ENCODE measurements at regions not wholly inside any gene's neighbourhood (a gene's known extent, or its start where the extent isn't known, plus 50 kb on each side); places are given as distances from the start of the nearest gene placed in this dataset.
"Not testable (repeated sequence)": the region's sequence is repeated elsewhere in the genome, so short reads cannot be mapped to it uniquely, and the experiment has no call there.

- no peak for DNase-seq
Observed at GRCh38 chr16:48054881-48055601, 100.8 kb downstream of the ABCC12 start.

GRCh38 chr16:48053418-48053745 is 102.4 kb downstream of the ABCC12 start:
- DNase-seq: no peak

- DNase-seq: no peak
Observed at GRCh38 chr16:48052731-48053417, 102.9 kb downstream of the ABCC12 start.

- no peak for DNase-seq
Observed at GRCh38 chr16:48050871-48051270, 104.9 kb downstream of the ABCC12 start.

DNA sequence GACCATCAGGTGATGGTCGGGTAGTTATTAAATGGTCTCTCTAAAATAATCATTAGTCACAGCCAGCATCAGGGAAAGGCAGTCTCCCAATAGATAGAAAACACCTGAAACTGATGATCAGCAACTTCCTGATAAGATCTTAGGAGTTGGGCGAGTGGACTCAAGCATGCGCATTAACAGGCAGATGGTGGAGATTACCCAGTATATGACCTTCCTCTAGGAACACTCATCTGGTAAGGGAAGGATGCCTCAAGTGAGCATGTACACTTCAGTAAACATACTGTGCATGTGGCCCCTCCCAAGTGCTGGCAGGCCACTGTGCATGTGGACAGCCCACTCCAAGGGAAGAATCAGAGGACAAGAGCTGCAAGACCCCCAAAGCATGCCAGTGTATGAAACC is 105.9 kb downstream of the ABCC12 start:
- no peak for DNase-seq

- no peak for DNase-seq
Observed at GRCh38 chr16:48047720-48048119, 108.1 kb downstream of the ABCC12 start.

DNA sequence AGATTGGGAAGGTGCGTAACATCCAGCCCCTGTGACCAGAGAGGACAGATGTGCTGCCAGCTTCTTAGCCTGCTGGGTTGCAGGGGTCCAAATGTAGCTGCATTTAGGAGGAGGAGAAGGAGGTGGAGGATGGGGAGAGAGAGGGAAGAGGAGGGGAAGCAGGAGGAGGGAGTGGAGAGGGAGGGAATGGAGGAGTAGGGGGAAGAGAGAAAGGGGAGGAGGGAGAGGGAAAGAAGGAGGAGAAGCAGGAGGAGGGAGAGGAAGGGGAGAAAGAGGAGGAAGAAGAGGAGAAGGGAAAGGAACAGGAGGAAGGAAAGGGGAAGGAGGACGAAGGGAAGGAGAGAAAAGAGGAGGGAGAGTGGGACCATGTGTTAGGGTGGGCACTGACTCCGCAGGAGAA is 108.6 kb downstream of the ABCC12 start:
- DNase-seq: no peak

- DNase-seq: no peak
Observed at GRCh38 chr16:48044117-48044516, 111.7 kb downstream of the ABCC12 start.

GRCh38 chr16:48041981-48042421 is 113.8 kb downstream of the ABCC12 start:
- no peak for DNase-seq

DNA sequence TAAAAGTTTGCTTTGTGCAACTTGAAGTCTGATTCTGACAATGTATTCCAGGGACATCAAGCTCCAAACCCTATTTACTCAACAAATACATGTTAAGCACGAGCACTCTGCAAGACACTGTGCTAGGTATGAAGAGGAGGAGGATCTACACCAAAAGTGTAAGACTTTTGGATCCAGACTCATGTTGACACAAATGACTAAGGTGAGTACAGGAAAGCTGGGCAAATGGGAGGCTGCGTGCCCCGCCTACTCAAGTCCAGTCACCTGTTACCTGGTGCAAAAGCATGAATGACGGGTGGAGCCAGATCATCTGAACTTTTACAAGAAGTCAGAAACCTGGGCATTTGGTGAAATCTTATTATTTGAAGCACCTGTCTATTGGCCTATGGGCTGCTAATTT is 120.7 kb downstream of the ABCC12 start:
- no peak for DNase-seq

DNA sequence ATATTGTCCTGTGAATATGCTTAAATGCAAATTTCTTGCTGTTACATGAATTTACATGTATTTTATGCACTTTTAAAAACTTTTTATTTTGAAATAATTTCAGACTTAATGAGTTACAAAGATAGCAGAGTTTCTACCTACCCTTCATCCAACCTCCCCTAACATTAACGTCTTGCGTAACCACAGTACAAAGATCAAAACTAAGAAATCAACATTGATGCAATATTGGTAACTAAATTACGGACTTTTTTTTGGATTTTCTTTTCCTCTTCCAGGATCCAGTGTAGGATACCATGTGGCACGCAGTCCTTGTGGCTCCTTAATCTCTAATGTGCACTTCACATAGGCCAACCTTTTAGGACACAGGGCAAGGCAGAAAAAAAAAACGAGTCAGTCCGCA is 124.9 kb downstream of the ABCC12 start:
- DNase-seq: no peak

DNA sequence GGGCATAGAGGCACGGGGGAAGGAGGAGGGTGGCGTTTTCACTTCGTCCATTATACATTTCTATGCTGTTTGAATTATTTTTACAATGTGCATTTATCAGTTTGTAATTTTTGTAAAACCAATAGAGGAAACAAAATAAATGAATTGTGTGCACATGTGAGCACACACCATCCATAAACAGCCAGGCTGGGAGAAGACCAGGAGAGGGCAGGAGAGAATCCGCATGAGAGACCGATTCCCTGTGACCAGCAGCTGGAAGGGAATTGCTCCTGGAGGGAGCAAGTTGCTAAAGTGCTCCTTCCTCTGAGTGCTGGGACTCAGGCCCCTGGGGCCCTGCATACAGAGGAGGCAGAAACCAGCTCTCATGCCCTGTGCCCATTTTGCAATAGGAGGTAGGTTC is 126.0 kb downstream of the ABCC12 start:
- DNase-seq: no peak

DNA sequence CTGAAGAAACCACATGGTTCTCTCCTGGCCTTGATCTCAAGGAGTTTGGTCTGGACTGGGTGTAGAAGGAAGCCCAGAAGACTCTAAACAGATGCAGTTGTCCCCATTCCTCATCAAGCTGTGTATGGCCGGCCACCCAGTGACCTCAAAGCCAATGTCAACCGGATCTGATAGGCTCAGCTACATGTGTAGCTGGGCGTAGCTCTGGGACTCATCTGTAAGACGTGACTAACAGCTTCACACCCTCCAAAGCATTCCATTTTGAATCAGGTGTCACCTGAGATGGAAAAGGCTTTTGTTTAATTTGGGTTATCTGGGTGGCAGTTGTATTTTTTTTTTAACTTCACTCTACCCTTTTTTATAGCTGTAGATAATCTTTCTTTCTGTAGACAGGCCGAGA is 130.4 kb downstream of the ABCC12 start:
- no peak for DNase-seq

- no peak for DNase-seq
Observed at GRCh38 chr16:48024042-48024441, 131.8 kb downstream of the ABCC12 start.

DNA sequence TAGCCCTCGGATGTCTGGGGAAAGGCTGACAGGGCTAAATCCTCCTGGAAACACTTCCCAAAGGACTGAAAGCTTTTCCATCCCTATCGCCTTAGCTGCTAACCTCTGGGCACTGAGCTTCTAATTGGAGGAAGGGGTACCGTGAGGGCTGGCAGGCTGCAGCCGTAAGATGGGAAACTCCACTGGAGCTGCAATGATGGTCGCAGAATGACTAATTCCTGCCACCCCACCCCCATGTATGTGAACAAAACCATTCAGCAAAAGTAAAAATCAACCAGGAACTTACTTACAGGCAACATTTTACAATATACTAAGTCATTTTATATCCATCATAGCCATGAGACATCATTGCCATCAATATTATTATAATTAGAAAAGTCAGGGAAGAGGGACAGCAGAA is 133.3 kb downstream of the ABCC12 start:
- no peak for DNase-seq

- not testable (repeated sequence) for DNase-seq
Observed at GRCh38 chr16:48020617-48021016, 135.2 kb downstream of the ABCC12 start.

DNA sequence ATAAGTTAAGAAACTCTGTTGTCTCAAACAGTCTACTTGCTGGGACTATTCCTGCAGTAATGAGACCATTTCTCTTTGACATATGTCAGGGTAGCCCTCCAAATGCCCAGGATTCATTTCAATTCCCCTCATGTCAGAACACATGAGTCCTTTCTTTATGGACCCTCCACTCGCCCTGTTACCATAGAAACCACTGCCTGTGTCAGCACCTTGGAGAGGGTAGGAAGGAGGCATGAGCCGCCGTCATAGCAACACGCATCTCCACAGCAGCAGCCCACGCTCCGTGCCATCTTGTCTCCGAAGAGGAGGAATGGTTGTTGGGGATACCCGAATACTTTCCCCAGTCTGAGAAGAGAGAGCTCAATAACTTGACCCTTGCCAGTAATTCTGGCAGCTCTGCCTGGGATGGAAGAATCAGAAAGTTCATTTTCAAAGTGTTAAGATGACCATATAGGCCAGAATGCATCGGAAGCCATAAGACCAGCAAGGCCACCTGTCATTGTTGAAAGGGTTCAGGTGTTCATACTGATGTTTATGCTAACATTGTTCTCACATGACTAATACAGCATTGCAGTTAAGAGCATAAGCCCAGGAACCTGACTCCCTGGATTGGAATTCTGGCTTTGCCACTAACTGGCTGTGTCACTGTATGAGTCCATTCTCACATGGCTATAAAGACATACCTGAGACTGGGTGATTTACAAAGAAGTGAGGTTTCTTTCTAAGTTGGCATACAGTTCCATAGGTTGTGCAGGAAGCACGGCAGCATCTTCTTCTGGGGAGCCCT is 141.3 kb downstream of the ABCC12 start:
- no peak for DNase-seq

DNA sequence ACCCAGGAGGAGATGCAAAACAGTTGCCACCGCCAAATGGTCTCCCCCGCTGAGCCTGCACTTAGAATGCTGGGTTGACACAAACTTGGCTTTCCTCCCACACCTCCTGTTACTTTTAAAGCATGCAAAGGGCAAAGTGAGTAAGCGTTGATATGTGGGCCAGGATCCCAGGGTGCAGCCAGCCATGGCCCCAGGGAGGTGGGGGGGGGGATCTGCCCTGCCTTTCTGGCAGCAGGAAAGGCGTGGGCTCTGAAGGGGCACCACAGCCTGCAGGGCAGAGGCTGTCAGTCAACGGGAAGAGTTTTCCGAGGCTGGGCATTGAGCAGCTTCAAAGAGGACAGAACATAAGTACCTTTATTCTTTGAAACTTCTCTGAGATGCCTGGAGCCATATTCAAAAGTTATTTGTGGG is 142.3 kb downstream of the ABCC12 start:
- DNase-seq: no peak

- DNase-seq: no peak
Observed at GRCh38 chr16:48011878-48012658, 143.7 kb downstream of the ABCC12 start.

DNA sequence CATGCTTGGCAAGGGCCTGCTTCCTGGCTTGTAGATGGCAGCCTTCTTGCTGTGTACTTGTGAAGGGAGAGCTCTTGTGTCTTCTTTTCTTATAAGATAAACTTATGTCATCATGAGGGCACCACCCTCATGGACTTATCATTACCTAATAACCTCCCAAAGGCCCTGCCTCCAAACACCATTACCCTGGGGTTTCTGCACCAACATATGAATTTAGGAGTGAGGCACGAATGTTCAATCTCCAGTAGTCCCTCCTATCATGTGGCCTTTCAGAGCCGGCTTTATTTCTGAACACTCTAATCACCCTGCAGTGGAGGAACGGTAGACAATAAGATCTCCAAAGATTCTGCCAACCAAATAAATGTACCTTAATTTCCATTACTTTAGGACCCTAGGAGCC is 144.3 kb downstream of the ABCC12 start:
- no peak for DNase-seq

- DNase-seq: no peak
Observed at GRCh38 chr16:48008011-48008525, 147.7 kb downstream of the ABCC12 start.

GRCh38 chr16:48004141-48004695 is 151.6 kb downstream of the ABCC12 start:
- DNase-seq: no peak
